HCT116 (cell line): ENCODE measurements at regions not wholly inside any gene's neighbourhood (a gene's known extent, or its start where the extent isn't known, plus 50 kb on each side); places are given as distances from the start of the nearest gene placed in this dataset.

Experiments used
- ATAC-seq: fragments of 200-7000 bp; cut with Tn5 transposase; 2 replicates; pipeline ENCODE4 v1.9.1; 2020; ENCODE audit warnings: mild to moderate bottlenecking, moderate library complexity
- BruUV-seq: library from RNA; stranded (reverse); fragments of 400-500 nt; replicated peaks from 2 replicates; lab custom pipeline; 2021; lab: Mats Ljungman, UMichigan
- CTCF ChIA-PET: fragments of 300-600 bp; sonication (Branson Sonifier 250); formaldehyde crosslinking; loops from one replicate; lab custom pipeline; 2021; ENCODE audit warnings: antibody characterized with exemption; lab: Charles Lee
- POLR2A ChIA-PET: fragments of 300-600, 350-600 bp; sonication (Branson Sonifier 250); formaldehyde crosslinking; loops from one replicate; lab custom pipeline; 2021; ENCODE audit warnings: antibody characterized with exemption; lab: Charles Lee
- RAD21 ChIA-PET, 2 experiments: fragments of 300-600 bp; sonication (Branson Sonifier 250); formaldehyde crosslinking; loops; one replicate each; lab custom pipeline; 2023; ENCODE audit warnings: low total read pairs in 2 of 2; ENCODE audit not compliant: uncharacterized antibody in 2 of 2, unreplicated experiment in 2 of 2, low non-redundant PET in 1 of 2; lab: Charles Lee
- DNase-seq: peaks from one replicate; pipeline ENCODE4 v3.0.0-alpha.2; 2010; ENCODE audit warnings: low read depth, low spot score
- H2AFZ ChIP-seq: fragments of 200-600 bp; shearing (Covaris generic), sonication (generic); 2 replicates; pipeline ENCODE4 v1.6.1; 2017; ENCODE audit warnings: low read depth, mixed run types, mixed read lengths, antibody characterized with exemption, low read length; ENCODE audit not compliant: poor library complexity, severe bottlenecking
- H3K27ac ChIP-seq: 2 replicates; pipeline ENCODE4 v1.5.1; 2012; ENCODE audit warnings: low read depth, low read length
- H3K27me3 ChIP-seq: fragments of 200-600 bp; sonication (generic); 2 replicates; pipeline ENCODE4 v1.6.1; 2016; ENCODE audit warnings: mixed run types, low read length, mixed read lengths; ENCODE audit not compliant: insufficient read depth
- H3K36me3 ChIP-seq, 2 experiments: fragments of 200-500 bp in 1 of 2; fragments of 200-600 bp in 1 of 2; sonication (Bioruptor generic) in 1 of 2; sonication (generic) in 1 of 2; 2 replicates each; pipeline versions ENCODE4 v1.5.1 to v1.6.1; 2014 to 2016; ENCODE audit warnings: low read length in 2 of 2, inconsistent platforms in 1 of 2, mixed read lengths in 1 of 2, mixed run types in 1 of 2; ENCODE audit not compliant: insufficient read depth in 2 of 2, control insufficient read depth in 1 of 2
- H3K4me1 ChIP-seq, 2 experiments: fragments of 200-600 bp in 1 of 2; sonication (generic) in 1 of 2; 2 replicates each; pipeline versions ENCODE4 v1.5.1 to v1.6.1; 2012 to 2017; ENCODE audit warnings: low read length in 2 of 2, inconsistent platforms in 1 of 2, mild to moderate bottlenecking in 1 of 2, mixed read lengths in 1 of 2, mixed run types in 1 of 2, moderate library complexity in 1 of 2; ENCODE audit not compliant: insufficient read depth in 2 of 2, control insufficient read depth in 1 of 2
- H3K4me2 ChIP-seq: fragments of 200-600 bp; sonication (generic); 2 replicates; pipeline ENCODE4 v1.6.1; 2017; ENCODE audit warnings: mixed run types, low read length, mixed read lengths
- H3K4me3 ChIP-seq, 2 experiments: fragments of 200-600 bp in 1 of 2; sonication (generic) in 1 of 2; replicated peaks in 1 of 2; 2 replicates each; pipeline ENCODE4 v1.5.1; 2011 to 2016; ENCODE audit warnings: low read length in 2 of 2, control low read depth in 1 of 2, low read depth in 1 of 2, mild to moderate bottlenecking in 1 of 2, mixed read lengths in 1 of 2, mixed run types in 1 of 2
- H3K79me2 ChIP-seq: fragments of 200-600 bp; sonication (generic); 2 replicates; pipeline ENCODE4 v1.6.1; 2017; ENCODE audit warnings: mild to moderate bottlenecking, mixed run types, low read length, moderate library complexity, mixed read lengths; ENCODE audit not compliant: insufficient read depth
- H3K9ac ChIP-seq: fragments of 200-600 bp; sonication (generic); 2 replicates; pipeline ENCODE4 v1.6.1; 2016; ENCODE audit warnings: low read length, mixed read lengths
- H3K9me2 ChIP-seq: fragments of 200-600 bp; sonication (generic), shearing (Covaris generic); 2 replicates; pipeline ENCODE4 v1.6.1; 2017; ENCODE audit warnings: mixed run types, mild to moderate bottlenecking, moderate library complexity; ENCODE audit not compliant: insufficient read depth
- H3K9me3 ChIP-seq, 2 experiments: fragments of 200-500 bp in 1 of 2; fragments of 200-600 bp in 1 of 2; sonication (Bioruptor generic) in 1 of 2; sonication (generic) in 1 of 2; 2 replicates each; pipeline ENCODE4 v1.6.1; 2014 to 2017; ENCODE audit warnings: low read length in 2 of 2, mixed read lengths in 2 of 2, inconsistent platforms in 1 of 2, low read depth in 1 of 2, mild to moderate bottlenecking in 1 of 2, mixed run types in 1 of 2, moderate library complexity in 1 of 2; ENCODE audit not compliant: control insufficient read depth in 1 of 2, insufficient read depth in 1 of 2
- H4K20me1 ChIP-seq: fragments of 200-600 bp; sonication (generic), shearing (Covaris generic); 2 replicates; pipeline ENCODE4 v1.6.1; 2017; ENCODE audit warnings: mixed run types, mild to moderate bottlenecking, moderate library complexity; ENCODE audit not compliant: insufficient read depth
- CEBPB ChIP-seq: IDR thresholded peaks from 2 replicates; pipeline ENCODE4 v1.6.1; 2012; ENCODE audit warnings: low read depth
- EZH2phosphoT487 ChIP-seq: fragments of 200-600 bp; IDR thresholded peaks from 2 replicates; pipeline ENCODE4 v1.6.1; 2018; ENCODE audit warnings: antibody characterized with exemption, borderline replicate concordance
- ZFX ChIP-seq: fragments of 450-650 bp; IDR thresholded peaks from 2 replicates; pipeline ENCODE4 v1.6.1; 2017
- intact Hi-C: fragments of 100-400 bp; cut with micrococcal nuclease; formaldehyde crosslinking; loops from 2 replicates; pipeline ENCODE4 v1.10.0; 2022
- TF ChIP-seq, protein P1 (sequence below), 3 experiments: fragments of 200-600 bp in 1 of 3; sonication (generic) in 1 of 3; IDR thresholded peaks in 2 of 3; conservative IDR thresholded peaks in 1 of 3; 2 replicates each; pipeline ENCODE4 v1.5.1; 2012 to 2017; ENCODE audit warnings: low read depth in 2 of 3, low read length in 2 of 3, antibody characterized with exemption in 1 of 3, borderline replicate concordance in 1 of 3, control low read depth in 1 of 3, mild to moderate bottlenecking in 1 of 3, mixed read lengths in 1 of 3, mixed run types in 1 of 3, moderate library complexity in 1 of 3; ENCODE audit not compliant: insufficient read depth in 1 of 3

GRCh38 chr11:55497068-55497467 lies 57.2 kb upstream of the OR4C15 start:
- Histone ChIP-seq H3K4me3 (no peak overlapping the region), H3K36me3 (no peaks in the 10 kb centered on the region), H2AFZ (no peak overlapping the region), H3K27ac (no peak overlapping the region), H4K20me1 (no peaks in the 10 kb centered on the region), H3K4me2 (no peak overlapping the region), H3K9ac (no peak overlapping the region), H3K79me2 (no peaks in the 10 kb centered on the region), H3K9me3 (peaks cover 14 to 26% of the 10 kb centered on the region in 2 experiments; a peak in 2 of 4 replicates), H3K9me2 (no peaks in the 10 kb centered on the region), H3K4me1 (no peaks in the 10 kb centered on the region), H3K27me3 (no peaks in the 10 kb centered on the region)
- intact Hi-C loops, result no loop called here
- ChIA-PET POLR2A (no interaction called here), CTCF (no interaction called here), RAD21 (no interaction called here)
- no peak for DNase-seq
- TF ChIP-seq EZH2phosphoT487, result no peak
- TF ChIP-seq CEBPB, result no peak
- TF ChIP-seq, protein P1, sequence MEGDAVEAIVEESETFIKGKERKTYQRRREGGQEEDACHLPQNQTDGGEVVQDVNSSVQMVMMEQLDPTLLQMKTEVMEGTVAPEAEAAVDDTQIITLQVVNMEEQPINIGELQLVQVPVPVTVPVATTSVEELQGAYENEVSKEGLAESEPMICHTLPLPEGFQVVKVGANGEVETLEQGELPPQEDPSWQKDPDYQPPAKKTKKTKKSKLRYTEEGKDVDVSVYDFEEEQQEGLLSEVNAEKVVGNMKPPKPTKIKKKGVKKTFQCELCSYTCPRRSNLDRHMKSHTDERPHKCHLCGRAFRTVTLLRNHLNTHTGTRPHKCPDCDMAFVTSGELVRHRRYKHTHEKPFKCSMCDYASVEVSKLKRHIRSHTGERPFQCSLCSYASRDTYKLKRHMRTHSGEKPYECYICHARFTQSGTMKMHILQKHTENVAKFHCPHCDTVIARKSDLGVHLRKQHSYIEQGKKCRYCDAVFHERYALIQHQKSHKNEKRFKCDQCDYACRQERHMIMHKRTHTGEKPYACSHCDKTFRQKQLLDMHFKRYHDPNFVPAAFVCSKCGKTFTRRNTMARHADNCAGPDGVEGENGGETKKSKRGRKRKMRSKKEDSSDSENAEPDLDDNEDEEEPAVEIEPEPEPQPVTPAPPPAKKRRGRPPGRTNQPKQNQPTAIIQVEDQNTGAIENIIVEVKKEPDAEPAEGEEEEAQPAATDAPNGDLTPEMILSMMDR (IDR thresholded peaks at IDR 0.05 in 2 of 3, conservative IDR thresholded peaks at IDR 0.05 in 1 of 3; ENCODE audit: borderline replicate concordance in 1 of 3, insufficient read depth in 1 of 3, low read depth in 2 of 3, low read length in 2 of 3), result no peak
- no TSS peak for BruUV-seq
- ATAC-seq, result no peak

- no TSS peak for BruUV-seq
Observed at GRCh38 chr11:55501014-55501413, 53.3 kb upstream of the OR4C15 start.

More at GRCh38 chr11:55501014-55501413, 53.3 kb upstream of the OR4C15 start:
- H2AFZ ChIP-seq, result no peak overlapping the region
- ChIA-PET CTCF (no interaction called here), RAD21 (no interaction called here), POLR2A (no interaction called here)
- no peaks in the 10 kb centered on the region for H4K20me1 ChIP-seq
- no peaks in the 10 kb centered on the region for H3K79me2 ChIP-seq
- H3K27ac ChIP-seq, result no peak overlapping the region
- H3K4me3 ChIP-seq, result no peak overlapping the region
- ATAC-seq (no peak), DNase-seq (no peak)
- intact Hi-C loops, result no loop called here
- H3K4me2 ChIP-seq, result no peak overlapping the region
- H3K27me3 ChIP-seq, result no peaks in the 10 kb centered on the region
- no peaks in the 10 kb centered on the region for H3K36me3 ChIP-seq
- no peak overlapping the region for H3K9ac ChIP-seq
- TF ChIP-seq ZFX, result no peak
- H3K9me2 ChIP-seq, result no peaks in the 10 kb centered on the region
- H3K4me1 ChIP-seq, result no peaks in the 10 kb centered on the region
- peaks cover 8 to 29% of the 10 kb centered on the region in 2 experiments; a peak in 2 of 4 replicates for H3K9me3 ChIP-seq
